Liver (tissue), 3 donors: ENCODE measurements at regions not wholly inside any gene's neighbourhood (a gene's known extent, or its start where the extent isn't known, plus 50 kb on each side); places are given as distances from the start of the nearest gene placed in this dataset.

Experiments used
- EGR1 ChIP-seq, 2 donors: IDR thresholded peaks; 2 replicates each; pipeline ENCODE4 v1.6.1; 2016 to 2018; ENCODE audit warnings: antibody characterized with exemption in 2 of 2, low read depth in 2 of 2
- GABPA ChIP-seq, 2 donors: IDR thresholded peaks in 1 of 2; conservative IDR thresholded peaks in 1 of 2; 2 replicates each; pipeline ENCODE4 v1.6.1; 2016; ENCODE audit warnings: antibody characterized with exemption in 2 of 2, mild to moderate bottlenecking in 1 of 2, moderate library complexity in 1 of 2
- MAX ChIP-seq: IDR thresholded peaks from 2 replicates; pipeline ENCODE4 v1.6.1; 2016; ENCODE audit warnings: antibody characterized with exemption
- RAD21 ChIP-seq, 2 donors: IDR thresholded peaks; 2 replicates each; pipeline ENCODE4 v1.6.1; 2016; ENCODE audit warnings: antibody characterized with exemption in 2 of 2, mild to moderate bottlenecking in 2 of 2
- RXRA ChIP-seq, 2 donors: IDR thresholded peaks; 2 replicates each; pipeline ENCODE4 v1.6.1; 2017 to 2018; ENCODE audit warnings: antibody characterized with exemption in 2 of 2, mild to moderate bottlenecking in 1 of 2
- SP1 ChIP-seq: IDR thresholded peaks from 2 replicates; pipeline ENCODE4 v1.6.1; 2018; ENCODE audit warnings: antibody characterized with exemption, mild to moderate bottlenecking
- TF ChIP-seq, protein P1 (sequence below): fragments of 150-350 bp; IDR thresholded peaks from 2 replicates; pipeline ENCODE4 v1.5.1; 2017; ENCODE audit warnings: improper control_type of control experiment, low read depth, low read length; ENCODE audit not compliant: missing input control
- TF ChIP-seq, protein P2 (sequence below): IDR thresholded peaks from 2 replicates; pipeline ENCODE4 v1.6.1; 2016; ENCODE audit warnings: antibody characterized with exemption, mild to moderate bottlenecking
- TF ChIP-seq, protein P3 (sequence below): IDR thresholded peaks from 2 replicates; pipeline ENCODE4 v1.6.1; 2016; ENCODE audit warnings: antibody characterized with exemption
- donor health status: healthy.
- donor health status: healthy.

- TF ChIP-seq, protein P1, sequence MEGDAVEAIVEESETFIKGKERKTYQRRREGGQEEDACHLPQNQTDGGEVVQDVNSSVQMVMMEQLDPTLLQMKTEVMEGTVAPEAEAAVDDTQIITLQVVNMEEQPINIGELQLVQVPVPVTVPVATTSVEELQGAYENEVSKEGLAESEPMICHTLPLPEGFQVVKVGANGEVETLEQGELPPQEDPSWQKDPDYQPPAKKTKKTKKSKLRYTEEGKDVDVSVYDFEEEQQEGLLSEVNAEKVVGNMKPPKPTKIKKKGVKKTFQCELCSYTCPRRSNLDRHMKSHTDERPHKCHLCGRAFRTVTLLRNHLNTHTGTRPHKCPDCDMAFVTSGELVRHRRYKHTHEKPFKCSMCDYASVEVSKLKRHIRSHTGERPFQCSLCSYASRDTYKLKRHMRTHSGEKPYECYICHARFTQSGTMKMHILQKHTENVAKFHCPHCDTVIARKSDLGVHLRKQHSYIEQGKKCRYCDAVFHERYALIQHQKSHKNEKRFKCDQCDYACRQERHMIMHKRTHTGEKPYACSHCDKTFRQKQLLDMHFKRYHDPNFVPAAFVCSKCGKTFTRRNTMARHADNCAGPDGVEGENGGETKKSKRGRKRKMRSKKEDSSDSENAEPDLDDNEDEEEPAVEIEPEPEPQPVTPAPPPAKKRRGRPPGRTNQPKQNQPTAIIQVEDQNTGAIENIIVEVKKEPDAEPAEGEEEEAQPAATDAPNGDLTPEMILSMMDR, result no peak
- TF ChIP-seq MAX (no peak), RAD21 (IDR thresholded peaks at IDR 0.05) (no peak), GABPA (IDR thresholded peaks at IDR 0.05 in 1 of 2, conservative IDR thresholded peaks at IDR 0.05 in 1 of 2) (no peak), RXRA (IDR thresholded peaks at IDR 0.05) (no peak), EGR1 (IDR thresholded peaks at IDR 0.05; ENCODE audit: low read depth in 2 of 2) (no peak), SP1 (no peak)
- TF ChIP-seq, protein P2, sequence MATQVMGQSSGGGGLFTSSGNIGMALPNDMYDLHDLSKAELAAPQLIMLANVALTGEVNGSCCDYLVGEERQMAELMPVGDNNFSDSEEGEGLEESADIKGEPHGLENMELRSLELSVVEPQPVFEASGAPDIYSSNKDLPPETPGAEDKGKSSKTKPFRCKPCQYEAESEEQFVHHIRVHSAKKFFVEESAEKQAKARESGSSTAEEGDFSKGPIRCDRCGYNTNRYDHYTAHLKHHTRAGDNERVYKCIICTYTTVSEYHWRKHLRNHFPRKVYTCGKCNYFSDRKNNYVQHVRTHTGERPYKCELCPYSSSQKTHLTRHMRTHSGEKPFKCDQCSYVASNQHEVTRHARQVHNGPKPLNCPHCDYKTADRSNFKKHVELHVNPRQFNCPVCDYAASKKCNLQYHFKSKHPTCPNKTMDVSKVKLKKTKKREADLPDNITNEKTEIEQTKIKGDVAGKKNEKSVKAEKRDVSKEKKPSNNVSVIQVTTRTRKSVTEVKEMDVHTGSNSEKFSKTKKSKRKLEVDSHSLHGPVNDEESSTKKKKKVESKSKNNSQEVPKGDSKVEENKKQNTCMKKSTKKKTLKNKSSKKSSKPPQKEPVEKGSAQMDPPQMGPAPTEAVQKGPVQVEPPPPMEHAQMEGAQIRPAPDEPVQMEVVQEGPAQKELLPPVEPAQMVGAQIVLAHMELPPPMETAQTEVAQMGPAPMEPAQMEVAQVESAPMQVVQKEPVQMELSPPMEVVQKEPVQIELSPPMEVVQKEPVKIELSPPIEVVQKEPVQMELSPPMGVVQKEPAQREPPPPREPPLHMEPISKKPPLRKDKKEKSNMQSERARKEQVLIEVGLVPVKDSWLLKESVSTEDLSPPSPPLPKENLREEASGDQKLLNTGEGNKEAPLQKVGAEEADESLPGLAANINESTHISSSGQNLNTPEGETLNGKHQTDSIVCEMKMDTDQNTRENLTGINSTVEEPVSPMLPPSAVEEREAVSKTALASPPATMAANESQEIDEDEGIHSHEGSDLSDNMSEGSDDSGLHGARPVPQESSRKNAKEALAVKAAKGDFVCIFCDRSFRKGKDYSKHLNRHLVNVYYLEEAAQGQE, result no peak
- TF ChIP-seq, protein P3, sequence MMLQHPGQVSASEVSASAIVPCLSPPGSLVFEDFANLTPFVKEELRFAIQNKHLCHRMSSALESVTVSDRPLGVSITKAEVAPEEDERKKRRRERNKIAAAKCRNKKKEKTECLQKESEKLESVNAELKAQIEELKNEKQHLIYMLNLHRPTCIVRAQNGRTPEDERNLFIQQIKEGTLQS, result no peak
Measured at GRCh38 chr7:21299766-21300165, 128.1 kb upstream of the SP4 start.
